ENCODE measurements at regions not wholly inside any gene's neighbourhood (a gene's known extent, or its start where the extent isn't known, plus 50 kb on each side); places are given as distances from the start of the nearest gene placed in this dataset.

DNA sequence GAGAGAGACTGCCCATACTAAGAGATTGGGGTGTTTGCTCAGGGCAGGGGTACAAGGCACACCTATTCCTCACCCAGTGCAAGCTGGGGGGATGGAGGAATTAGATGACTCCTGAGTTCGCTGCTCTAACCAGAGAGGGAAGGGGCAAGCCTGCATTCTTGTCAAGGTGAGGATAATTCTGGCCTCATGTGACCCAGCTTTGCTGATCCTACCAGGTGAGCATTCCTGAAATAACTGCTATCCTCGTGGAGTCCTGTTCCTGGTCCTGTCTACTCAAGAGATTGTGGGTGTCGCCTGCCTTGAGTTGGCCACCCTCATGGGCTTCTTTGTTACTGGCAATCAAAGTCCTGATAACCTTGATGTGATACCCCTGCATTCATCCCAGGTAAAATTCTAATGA, 206.0 kb downstream of the SPP2 start:
- no peaks in the 10 kb centered on the region for H3K9me1 ChIP-seq (replicated peaks; ENCODE audit: control insufficient read depth, extremely low read depth, insufficient read depth, low read length)
- no peak overlapping the region for H3K4me2 ChIP-seq (ENCODE audit: insufficient read depth, low read length)
- intact Hi-C loops (cut with micrococcal nuclease) = loop anchor here (5.0 to 10.0 kb wide), 2 partner anchors 166 to 568 kb away; no protein-coding TSS in a partner anchor
- no peaks in the 10 kb centered on the region for H3K36me3 ChIP-seq (ENCODE audit: control insufficient read depth in 2 of 2, extremely low read depth in 1 of 2, insufficient read depth in 2 of 2, low read length in 2 of 2)
- no peak overlapping the region for H2AFZ ChIP-seq (ENCODE audit: low read depth, low read length)
- FAIRE-seq (no peak), DNase-seq (ENCODE audit: low read depth, low spot score) (no peak)
- no peak overlapping the region for H3K4me3 ChIP-seq (replicated peaks in 1 of 3; ENCODE audit: insufficient read depth in 1 of 3, low read depth in 1 of 3, low read length in 3 of 3)
- no peaks in the 10 kb centered on the region for H3K27me3 ChIP-seq (ENCODE audit: control insufficient read depth in 2 of 2, insufficient read depth in 2 of 2, low read length in 2 of 2)
- BruUV-seq (replicated peaks) = no TSS peak
- H4K20me1 ChIP-seq (replicated peaks; ENCODE audit: control insufficient read depth, extremely low read depth, insufficient read depth, low read length) = no peaks in the 10 kb centered on the region
- peaks cover 21% of the 10 kb centered on the region for H3K4me1 ChIP-seq (ENCODE audit: control insufficient read depth, extremely low read depth, insufficient read depth, low read length)
- H3K9ac ChIP-seq (replicated peaks; ENCODE audit: extremely low read depth, insufficient read depth, low read length) = no peak overlapping the region
- no peaks in the 10 kb centered on the region for H3K79me2 ChIP-seq (ENCODE audit: control insufficient read depth, insufficient read depth, low read length)
- H3K27ac ChIP-seq (ENCODE audit: insufficient read depth, low read depth, low read length) = no peak overlapping the region
- ChIA-PET CTCF (interaction anchor here (3.4 kb wide), 1 partner anchor 121 kb away, joined by 38 read pairs; no protein-coding TSS in a partner anchor), POLR2A (no interaction called here)
- dilution Hi-C loops (cut with MboI; ENCODE audit: extremely low pct_ligation_motif_present, low sequenced_read_pairs) = no loop called here
- no peaks in the 10 kb centered on the region for H3K9me3 ChIP-seq (replicated peaks; ENCODE audit: control insufficient read depth, insufficient read depth, low read length)
- TF ChIP-seq FOS (IDR thresholded peaks at IDR 0.05; ENCODE audit: borderline replicate concordance, insufficient read depth, low read length) (no peak), JUN (IDR thresholded peaks at IDR 0.05; ENCODE audit: borderline replicate concordance, insufficient read depth, insufficient read length, low read depth) (no peak), POLR2A (IDR thresholded peaks at IDR 0.05; ENCODE audit: low read depth, low read length) (no peak), EZH2 (IDR thresholded peaks at IDR 0.05; ENCODE audit: borderline replicate concordance, low read depth, low read length, severe bottlenecking) (no peak), MYC (IDR thresholded peaks at IDR 0.05; ENCODE audit: low read depth, low read length) (no peak), GATA2 (IDR thresholded peaks at IDR 0.05; ENCODE audit: insufficient read depth, insufficient read length, low read depth, low read length) (no peak)
- TF ChIP-seq, protein P1, sequence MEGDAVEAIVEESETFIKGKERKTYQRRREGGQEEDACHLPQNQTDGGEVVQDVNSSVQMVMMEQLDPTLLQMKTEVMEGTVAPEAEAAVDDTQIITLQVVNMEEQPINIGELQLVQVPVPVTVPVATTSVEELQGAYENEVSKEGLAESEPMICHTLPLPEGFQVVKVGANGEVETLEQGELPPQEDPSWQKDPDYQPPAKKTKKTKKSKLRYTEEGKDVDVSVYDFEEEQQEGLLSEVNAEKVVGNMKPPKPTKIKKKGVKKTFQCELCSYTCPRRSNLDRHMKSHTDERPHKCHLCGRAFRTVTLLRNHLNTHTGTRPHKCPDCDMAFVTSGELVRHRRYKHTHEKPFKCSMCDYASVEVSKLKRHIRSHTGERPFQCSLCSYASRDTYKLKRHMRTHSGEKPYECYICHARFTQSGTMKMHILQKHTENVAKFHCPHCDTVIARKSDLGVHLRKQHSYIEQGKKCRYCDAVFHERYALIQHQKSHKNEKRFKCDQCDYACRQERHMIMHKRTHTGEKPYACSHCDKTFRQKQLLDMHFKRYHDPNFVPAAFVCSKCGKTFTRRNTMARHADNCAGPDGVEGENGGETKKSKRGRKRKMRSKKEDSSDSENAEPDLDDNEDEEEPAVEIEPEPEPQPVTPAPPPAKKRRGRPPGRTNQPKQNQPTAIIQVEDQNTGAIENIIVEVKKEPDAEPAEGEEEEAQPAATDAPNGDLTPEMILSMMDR (IDR thresholded peaks at IDR 0.05; ENCODE audit: extremely low read depth in 1 of 2, insufficient read depth in 1 of 2, low read depth in 1 of 2, low read length in 2 of 2) = no peak
- TF ChIP-seq, protein P2, sequence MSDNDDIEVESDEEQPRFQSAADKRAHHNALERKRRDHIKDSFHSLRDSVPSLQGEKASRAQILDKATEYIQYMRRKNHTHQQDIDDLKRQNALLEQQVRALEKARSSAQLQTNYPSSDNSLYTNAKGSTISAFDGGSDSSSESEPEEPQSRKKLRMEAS (IDR thresholded peaks at IDR 0.05; ENCODE audit: insufficient read depth, insufficient read length) = no peak
